ENCODE measurements at regions not wholly inside any gene's neighbourhood (a gene's known extent, or its start where the extent isn't known, plus 50 kb on each side); places are given as distances from the start of the nearest gene placed in this dataset.
"Not testable (repeated sequence)": the region's sequence is repeated elsewhere in the genome, so short reads cannot be mapped to it uniquely, and the experiment has no call there.

DNA sequence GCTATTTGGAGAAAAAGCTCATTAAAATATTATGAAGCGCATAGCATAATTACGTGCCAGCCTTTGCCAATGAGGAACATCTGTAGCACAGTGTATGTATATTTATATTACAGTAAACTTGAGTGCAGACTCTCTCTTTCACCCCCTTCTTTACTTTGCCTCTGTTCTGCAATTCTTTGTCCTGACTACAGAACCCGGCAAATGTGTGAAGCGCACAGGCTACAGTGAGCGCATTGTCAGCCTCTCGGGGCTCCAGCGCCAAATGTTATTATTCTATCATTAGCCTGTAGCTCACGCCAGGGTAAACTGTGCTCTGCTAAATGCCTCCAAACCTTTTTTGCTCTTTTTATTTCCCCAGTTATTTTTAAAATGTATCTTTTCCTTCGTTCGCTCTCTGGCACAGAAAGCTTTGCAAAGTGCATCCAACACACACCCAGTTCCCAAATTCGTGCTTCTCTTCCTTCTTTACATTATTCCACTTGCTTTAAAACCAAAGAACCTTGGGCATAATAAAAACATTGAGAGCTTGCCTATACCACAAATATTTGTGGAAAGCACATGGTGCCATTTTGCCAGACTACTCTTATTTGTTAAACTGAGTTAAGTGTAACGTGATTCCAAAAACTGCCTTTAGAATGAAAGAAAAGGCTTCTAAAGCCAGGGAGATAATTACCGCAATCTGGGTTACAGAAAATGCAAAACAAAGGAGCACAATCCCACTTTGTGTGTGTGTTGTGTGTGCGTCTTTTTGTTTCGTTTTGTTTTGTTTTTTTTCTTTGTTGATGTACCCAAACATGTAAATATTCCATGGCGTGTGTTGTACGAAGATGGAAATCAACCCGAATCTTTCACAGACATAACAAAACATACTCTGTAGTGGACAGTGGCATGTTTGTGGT is 164.1 kb upstream of the MPDZ start:
- peak; percentile 80 for DNase-seq (ENCODE audit: low spot score)

DNA sequence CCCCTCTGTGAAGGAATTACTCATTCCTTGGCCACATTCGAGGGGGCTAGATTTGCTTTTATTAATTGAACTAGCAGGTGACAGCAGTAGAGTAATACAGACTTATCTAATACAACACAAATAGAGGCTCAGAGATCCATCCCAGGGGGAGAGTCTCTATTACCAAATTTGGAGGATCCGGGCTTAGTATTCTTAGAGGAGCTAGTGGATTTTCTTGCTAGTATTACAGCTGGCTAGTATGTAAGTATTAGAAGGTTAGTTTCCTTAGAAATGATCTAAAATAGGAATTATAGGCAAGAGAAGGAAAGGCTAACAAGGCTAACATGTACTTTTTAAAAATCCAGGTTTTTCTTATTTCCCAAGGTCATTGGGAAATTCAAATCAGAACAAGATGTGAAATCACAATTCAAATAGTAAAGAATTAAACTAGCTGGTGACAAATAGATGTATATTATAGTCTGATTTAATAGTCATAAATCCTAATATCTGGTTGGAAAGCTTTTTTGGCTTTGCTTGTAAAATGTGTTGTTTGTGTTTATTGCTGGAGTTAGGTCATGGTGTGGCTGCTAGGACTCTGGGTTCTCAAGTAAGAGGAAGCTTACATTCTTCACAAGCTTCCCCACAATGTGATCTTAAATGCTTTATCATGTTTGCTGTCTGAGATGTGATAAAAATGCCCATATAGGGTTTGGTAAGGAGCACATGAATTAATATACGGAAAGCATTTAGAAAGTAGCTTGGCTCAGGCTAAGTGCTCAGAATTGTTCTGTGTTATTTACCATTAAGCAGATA is 160.4 kb upstream of the MPDZ start:
- DNase-seq (ENCODE audit: low spot score) = no peak

DNA sequence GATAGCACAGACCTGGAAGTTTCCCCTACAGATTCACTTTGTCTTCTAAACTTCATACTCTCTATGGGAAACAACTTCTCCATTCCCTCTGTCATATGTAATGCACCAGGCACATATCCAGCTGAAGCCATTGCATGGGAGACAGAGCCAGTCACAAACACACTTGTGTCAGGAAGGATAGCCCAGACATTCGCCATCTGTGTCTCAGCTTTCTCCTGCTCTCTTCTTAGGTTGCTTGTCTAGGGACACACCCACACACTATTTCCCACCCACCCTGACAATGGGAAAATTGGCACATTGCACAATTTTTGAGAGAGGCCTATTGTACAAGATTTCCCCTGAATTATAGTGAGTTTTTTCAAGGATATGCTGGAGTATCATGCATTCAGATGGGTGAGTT is 158.4 kb upstream of the MPDZ start:
- no peak for DNase-seq (ENCODE audit: low spot score)

DNA sequence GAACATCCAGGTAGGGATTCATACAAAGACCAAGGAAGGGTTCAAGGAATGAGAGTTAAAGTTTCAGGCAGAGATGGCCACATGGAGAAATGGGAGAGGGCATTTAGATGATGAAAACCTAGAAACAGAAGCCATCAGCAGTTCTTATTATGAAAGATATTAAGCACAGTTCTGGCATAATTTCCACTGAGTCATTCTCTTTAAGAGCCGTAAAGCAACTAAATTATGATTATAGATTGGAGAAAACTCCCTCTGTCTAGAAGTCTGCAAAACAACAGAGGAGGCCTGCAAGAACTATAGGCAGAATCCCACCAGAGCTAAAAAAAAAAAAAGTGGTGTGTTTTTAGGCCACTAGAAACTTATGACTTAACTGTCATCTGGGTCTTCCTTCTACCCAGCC is 157.1 kb upstream of the MPDZ start:
- no peak for DNase-seq (ENCODE audit: low spot score)

DNA sequence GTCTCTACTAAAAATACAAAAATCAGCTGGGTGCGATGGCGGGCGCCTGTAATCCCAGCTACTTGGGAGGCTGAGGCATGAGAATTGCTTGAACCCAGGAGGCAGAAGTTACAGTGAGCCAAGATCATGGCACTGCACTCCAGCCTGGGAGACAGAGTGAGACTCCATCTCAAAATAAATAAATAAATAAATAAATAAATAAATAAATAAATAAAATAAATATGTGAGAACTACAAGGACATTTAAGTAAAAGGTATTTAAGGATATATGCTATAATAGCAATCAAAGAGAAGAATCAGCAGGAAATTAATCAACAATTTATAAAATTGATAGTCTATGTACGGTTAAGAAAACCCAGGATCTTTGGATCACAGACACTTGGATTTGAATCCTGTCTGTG is 154.0 kb upstream of the MPDZ start:
- DNase-seq (ENCODE audit: low spot score) = not testable (repeated sequence)

DNA sequence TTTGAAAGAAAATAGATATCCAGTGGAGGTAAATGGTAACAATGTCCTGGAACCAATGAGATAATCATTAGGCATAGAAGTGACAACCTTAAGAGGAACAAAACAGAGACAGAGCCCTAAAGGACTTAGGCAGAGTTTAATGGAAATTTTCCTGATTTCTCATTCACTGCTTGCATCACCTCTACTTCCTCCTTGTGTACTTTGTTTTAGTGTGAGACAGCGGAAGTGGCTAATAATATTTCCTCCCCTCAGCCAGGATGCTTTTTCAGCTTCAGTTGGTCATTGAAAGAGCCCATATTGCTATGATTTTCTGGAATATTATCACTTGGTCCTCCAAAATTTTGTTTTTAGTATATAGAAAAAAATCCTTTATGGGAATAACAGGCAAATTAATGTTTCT is 153.4 kb upstream of the MPDZ start:
- no peak for DNase-seq (ENCODE audit: low spot score)

DNA sequence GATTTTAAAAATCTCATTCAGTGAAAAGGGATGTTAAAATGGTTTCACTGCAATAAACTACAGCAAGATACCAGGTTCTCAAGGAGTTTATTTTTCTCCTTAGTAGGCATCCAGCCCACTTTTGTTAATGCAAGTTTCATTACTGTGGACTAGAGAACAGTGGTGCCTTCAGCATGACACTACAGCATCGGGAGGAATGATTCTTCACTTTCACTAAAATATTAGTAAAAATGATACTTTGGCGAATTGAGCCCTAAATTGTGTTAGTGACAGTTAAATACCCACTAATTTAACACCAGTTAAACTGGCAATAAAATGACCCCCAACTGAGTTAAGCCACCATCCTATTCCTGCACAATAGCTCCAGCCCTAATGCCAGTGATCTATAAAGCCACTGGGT is 152.2 kb upstream of the MPDZ start:
- DNase-seq (ENCODE audit: low spot score) = no peak

DNA sequence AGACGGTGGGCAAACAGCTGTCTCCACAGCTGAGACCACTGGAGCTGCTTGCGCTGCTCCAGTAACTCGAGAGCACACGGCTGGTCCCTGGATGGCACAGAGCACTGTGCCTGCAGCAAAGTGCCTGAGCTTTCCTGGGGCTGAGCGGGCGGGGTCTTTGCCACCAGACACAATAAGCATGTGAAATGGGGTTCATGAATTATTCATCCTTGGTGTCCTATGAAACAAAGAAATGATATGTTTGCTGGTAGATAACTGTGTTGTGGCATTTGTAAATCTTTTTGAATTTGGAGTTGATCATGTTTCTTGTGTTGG is 151.7 kb upstream of the MPDZ start:
- peak; percentile 74 for DNase-seq (ENCODE audit: low spot score)

DNA sequence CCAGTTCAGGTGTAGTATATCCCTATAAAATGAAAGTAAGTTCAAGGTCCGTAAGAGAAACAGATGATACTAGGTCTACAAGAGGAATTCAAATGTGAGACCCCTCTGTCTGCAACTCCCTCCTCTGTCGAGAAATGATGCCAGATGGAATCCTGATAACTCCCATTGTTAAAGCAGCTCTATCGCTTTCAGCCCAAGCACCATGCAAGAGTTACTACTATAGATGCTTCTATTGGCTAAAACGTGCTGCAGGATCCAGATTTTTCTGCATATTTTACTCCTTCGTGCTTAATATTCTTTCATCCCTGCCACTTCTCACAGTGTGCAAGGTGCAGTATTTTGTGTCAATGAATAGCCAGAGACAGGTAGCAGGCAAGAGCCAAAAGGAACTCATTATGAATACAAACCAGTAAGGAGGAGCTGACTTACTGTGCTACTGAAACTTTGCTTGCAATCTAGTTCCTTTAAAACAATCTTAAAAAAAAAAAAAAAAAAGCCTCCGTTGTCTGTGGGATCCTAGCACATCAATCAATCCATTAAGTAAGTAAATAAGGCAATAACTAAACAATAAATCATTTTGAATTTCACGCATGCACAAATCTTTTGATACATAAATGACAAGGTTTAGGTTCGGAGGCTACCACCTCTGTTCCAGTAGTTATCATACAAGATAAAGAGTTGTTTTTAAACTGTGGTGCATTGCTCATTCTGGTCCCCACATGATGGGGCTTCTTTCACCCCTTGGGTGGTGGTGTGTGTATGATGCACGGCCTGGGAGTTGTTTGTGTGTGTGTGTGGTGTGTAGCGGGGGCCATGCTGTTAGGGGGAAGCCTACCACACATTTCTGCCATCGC is 151.1 kb upstream of the MPDZ start:
- no peak for DNase-seq (ENCODE audit: low spot score)

DNA sequence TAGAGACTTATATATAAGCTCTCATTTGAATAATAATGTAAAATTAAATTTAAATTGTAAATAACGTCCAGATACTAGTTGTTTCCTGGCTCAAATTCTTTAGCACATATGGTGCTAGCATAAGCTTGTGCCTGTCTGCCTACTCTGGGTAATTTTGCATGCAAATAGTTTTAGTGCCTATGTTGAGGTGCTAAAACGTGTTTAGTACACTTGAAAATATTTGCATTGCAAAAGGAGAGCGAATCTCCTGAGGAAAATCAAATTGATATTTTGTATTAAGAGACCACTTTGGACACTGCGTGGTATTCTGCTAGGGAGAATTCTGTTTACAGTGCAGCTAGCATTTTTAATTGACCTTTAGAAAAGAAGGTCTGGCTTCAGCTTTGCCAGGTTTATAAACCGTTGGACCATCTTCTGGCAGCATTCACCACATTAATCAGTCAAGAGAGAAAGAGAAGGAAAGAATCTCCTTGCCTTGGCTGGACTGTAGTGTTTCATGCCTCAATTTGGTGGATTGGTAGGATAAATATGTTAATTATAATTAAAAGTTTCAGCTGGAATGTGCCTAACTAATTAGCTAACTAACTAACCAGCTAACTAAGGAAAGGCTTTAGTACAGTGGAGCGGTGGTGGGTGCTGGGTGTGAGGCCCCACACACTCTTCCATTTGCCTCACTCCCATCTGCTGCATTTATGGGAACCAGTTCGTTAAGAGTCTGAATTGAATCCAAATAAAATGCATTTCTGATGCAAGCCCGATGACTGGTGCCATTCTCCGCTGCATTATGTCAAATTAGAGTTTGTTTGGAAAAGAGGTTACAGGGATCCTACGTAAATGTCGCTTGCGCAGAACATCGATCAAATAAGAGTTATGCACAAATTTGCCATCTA is 150.1 kb upstream of the MPDZ start:
- DNase-seq (ENCODE audit: low spot score) = no peak

DNA sequence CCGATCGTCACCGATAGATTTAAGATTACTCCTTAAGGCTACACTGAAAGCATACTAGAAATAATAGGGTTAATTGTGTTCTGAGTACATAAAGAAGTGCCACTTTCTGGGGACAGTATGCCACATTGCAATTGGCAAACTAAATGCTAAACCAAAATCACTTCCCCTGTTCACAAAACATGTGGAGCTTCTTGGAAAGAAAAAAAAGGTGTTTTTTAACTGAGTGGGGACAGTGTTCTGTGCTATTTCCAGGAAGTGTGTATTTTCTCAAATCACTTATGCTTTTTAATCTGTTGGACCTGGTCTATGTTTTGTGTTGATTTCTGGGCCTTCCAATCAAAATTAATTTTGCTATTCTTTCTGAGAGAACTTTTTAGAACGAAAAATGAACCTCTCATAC is 149.3 kb upstream of the MPDZ start:
- DNase-seq (ENCODE audit: low spot score) = no peak

DNA sequence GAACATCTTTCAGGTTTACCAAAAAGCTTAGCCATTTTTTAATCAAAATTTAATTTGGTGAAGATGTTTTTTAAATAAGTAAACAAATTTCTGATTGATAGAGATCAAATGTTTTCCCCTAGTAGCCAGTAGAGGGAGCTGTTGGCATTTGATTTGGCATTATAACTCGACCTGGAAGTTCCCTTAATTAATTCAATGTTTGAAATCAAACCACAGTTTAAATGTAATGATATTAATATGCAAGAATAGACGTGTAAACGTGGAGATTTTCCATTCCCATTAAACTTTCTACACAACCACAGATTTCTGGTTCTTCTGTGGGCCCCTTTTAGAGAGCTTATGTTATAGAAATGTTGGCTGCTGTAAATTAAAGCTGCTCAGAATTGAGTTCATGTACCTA is 148.1 kb upstream of the MPDZ start:
- DNase-seq (ENCODE audit: low spot score) = peak; percentile 66

DNA sequence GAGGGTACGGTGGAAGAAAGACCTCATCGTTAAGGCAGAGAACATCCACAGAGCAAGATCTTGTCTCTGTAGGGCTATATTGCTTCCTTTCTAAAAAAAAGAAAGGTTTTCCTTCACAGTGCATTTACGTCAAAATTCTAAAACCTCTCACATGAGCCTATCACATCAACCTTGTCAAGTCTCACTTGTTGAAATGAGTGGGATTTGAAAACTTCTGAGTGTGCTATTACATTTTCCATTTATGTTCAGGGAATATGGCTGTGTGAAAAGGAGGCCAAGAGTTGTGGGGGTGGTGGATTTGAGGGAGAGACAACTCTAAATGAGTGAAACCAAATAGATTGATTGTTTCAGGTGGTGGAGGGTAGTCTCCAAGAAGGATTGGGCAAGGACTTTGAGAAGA is 147.1 kb upstream of the MPDZ start:
- no peak for DNase-seq (ENCODE audit: low spot score)

DNA sequence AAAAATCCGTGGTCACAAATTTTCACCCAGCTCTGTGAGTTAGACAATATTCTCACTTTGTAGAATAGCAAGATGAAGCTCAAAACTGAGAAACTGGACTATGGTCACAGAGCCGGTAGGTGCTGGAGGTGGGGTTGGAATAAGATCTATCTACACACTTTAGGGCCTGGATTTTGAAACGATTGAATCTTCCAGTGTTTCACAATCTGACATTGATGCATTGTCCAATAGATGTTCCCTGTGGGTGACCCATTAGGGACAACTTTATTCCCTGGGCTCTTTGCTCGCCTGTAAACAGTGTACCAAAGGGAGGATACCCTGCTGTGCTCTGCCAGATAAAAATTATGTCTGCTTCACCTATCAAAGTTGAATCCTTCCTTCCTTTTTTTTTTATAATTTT is 145.4 kb upstream of the MPDZ start:
- no peak for DNase-seq (ENCODE audit: low spot score)

DNA sequence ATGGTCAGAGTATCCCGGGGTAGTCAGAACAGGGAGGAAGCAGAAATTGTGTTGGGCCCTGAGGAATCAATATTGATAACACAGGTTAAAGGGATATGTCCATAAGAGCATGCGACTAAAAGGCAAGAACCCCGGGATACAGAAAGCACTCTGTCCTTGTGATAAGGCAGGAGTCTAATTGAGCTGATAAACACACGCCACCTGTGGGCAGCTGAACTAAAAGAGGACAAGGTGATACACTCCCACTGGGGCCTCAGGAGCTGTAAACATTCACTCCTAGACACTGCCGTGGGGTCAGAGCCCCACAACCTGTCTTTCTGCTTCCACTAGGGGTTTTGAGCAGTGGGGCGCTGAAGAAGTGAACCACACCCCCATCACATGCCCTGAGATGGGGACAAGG is 144.7 kb upstream of the MPDZ start:
- no peak for DNase-seq (ENCODE audit: low spot score)

DNA sequence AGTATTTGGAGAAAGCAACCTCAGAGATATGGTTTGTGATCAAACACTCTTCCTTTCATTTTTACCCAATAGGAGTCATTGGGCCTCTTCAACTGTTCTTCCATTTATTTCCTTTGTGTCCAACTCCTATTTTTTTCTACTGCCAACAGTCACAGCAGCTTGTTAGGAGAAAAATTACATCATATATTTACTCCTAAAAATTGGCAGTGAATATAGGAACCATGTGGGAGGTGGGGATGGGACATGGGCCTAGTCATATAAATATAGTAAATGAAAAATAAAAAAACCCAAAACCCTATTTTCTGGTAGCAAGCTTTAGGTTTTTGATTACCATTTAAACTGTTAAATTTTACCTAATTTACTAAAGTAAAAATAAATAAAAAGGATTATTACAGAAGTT is 134.9 kb upstream of the MPDZ start:
- DNase-seq (ENCODE audit: low spot score) = no peak

DNA sequence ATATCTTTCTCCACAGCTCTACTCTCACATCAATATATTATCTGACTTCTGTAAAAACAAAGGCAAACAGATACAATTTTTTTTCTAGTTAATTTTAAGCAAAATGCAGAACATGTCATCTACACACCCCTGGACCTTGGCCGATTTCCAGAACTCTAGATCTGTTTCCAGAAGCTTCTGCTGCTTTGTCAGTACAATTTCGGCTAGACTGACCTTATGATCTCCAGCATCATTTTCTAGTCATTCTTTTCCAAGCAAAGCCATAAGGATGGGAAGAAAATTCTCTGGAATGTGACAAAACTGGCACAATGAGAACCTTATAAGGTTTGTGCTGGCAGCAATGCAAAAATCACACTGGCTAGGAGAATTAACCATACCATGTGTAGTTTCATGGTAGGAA is 132.8 kb upstream of the MPDZ start:
- DNase-seq (ENCODE audit: low spot score) = no peak

DNA sequence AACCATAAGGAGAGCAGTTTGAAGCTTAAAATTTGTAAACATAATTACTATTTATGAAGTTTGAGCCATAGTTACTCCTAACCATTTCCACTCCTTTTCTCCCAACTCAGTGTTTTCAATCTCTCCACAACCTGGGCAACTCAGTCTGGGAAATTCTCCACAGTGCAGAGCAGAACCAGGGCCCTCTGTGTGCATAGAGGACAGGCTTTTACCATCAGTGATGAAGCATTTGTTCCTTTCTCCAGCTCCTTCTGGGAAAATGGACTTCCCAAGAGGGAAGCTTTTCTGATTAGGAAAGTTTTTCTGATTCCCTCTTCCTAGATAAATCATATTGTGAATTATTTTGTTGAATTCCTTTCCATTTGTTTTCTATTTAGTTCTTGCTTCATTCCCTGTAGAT is 132.3 kb upstream of the MPDZ start:
- DNase-seq (ENCODE audit: low spot score) = no peak

DNA sequence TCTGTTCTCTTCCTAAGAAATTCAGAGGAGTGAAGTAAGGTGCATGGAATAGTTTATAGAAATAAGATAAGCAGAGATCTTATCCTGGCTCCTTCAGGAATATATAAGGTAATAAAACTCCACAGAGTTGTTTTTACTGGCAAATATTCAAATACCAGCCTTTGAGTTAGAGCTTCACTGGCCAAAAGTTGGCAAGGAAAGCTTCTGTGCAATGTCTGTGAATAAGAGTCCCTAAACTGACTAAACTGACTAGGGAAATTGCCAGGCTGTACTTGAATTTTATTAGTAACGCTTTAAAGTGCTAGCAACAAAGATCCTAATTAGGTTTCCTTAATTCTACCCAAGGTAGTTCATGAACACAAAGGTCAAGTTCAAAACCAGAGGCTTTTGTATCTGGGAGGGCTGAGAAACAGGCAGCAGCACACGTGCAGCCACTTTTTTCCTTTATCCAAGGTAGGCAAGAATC is 131.1 kb upstream of the MPDZ start:
- no peak for DNase-seq (ENCODE audit: low spot score)

DNA sequence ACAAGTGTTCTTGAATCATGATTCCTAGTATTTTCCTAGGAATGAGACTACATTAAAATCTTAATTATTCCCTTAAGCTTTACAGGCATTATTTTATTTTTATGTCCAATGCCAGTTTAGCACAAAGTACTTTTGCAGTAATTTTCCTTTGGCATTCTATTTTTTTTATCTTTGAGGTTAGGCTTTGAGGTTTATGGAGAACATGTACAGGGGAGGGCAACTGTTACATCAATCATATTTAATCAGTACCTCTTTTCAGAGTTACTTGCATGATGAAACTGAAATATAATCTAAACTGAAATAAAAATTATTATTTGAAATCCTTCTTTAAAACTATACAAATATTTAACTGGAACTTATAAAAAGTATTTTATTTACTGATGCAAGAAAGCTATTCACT is 118.2 kb upstream of the MPDZ start:
- DNase-seq (ENCODE audit: low spot score) = no peak

DNA sequence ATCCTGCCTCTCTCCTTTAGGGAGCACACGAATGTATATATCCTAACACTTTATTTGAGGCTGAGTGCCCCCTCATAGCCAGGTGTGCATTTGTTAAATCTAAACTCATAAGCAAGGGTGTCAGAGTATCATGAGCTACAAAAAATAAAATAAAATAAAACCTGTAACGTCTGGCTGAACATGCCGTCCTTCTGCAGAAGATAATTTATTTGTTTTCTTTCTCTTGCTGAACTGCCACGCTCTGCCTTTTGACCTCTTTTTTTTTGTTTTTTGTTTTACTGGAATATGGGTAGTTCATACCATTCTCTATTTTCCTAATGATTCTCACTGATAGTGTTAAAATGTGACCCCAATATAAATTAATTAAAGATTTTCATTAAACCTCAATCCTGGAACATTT is 117.7 kb upstream of the MPDZ start:
- no peak for DNase-seq (ENCODE audit: low spot score)

DNA sequence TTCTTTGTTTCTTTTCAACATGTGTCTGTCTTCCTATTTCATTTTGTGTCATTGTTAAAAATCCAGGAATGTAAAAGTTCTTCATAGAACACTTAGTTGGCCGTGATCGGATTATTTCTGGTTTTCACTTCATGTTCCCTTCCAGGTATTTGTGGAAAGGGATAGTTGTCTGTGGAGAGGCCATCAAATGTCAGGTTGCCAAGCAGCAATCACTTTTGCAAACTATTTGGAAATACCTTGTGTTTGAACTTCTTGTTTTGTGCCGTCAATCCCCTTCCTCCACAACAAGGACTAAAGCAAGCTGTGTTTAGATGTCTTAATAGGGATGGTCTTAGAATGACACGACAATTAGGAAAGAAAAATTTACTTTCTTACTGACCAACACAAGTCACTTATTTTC is 116.9 kb upstream of the MPDZ start:
- no peak for DNase-seq (ENCODE audit: low spot score)

Data from putamen (tissue), 1 donor.